ENCODE measurements at regions not wholly inside any gene's neighbourhood (a gene's known extent, or its start where the extent isn't known, plus 50 kb on each side); places are given as distances from the start of the nearest gene placed in this dataset.

DNA sequence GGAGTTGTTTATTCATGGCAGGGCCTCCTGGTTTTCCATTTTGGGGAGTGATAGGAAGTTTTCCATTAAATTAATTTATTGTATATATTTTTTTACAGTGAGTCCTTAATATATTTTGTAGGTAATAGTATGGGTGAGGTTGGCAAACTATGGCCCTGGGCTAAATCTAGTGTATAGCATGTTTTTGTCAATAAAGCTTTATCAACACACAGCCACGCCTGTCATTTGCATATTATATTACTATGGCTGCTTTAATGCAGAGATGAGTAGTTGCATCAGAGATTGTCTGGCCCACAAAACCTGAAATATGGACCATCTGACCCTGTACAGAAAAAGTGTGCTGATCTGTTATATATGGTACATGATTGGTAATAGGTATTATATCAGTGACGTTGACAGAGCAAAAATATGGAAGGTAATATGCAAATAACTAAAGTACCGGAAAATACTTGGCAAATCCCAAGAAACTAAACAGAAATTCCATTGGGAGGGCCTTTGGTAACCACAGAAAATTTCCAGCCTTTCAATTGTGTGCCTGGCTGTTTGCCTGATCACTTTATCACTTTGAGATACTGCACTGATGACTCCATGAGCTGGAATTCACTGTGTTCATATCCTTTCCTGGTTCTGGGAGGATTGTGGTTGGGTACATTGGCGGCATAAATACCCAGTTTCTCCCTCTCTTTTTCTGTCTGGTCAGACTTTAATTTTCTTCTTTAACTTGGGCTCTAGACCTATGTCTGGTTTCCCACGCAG lies 61.7 kb upstream of the RFLNA start:
- intact Hi-C loops (cut with micrococcal nuclease), result no loop called here
- Mint-ChIP-seq H3K27me3 (no peaks in the 10 kb centered on the region), H3K9me3 (ENCODE audit: insufficient read depth) (peaks cover 4% of the 10 kb centered on the region), H3K4me1 (no peaks in the 10 kb centered on the region), H3K27ac (no peak overlapping the region), H3K4me3 (no peak overlapping the region)
- Histone ChIP-seq H3K9me3 (ENCODE audit: control extremely low read depth in 1 of 3, control insufficient read depth in 2 of 3, insufficient read depth in 1 of 3, low read length in 2 of 3) (peaks cover 0 to 2% (median 0%) of the 10 kb centered on the region in 3 donors), H3K36me3 (replicated peaks in 1 of 2; ENCODE audit: control extremely low read depth in 1 of 2, control insufficient read depth in 1 of 2, extremely low read depth in 1 of 2, insufficient read depth in 2 of 2, low read length in 1 of 2) (no peaks in the 10 kb centered on the region), H3K27ac (ENCODE audit: low read length in 2 of 2) (no peak overlapping the region), H3K4me2 (replicated peaks; ENCODE audit: low read depth, low read length, poor library complexity, severe bottlenecking) (no peak overlapping the region), H3K27me3 (replicated peaks in 1 of 4; ENCODE audit: control extremely low read depth in 1 of 4, control insufficient read depth in 3 of 4, insufficient read depth in 4 of 4, low read length in 3 of 4) (no peaks in the 10 kb centered on the region), H4K20me1 (ENCODE audit: control insufficient read depth, insufficient read depth, low read length, poor library complexity, severe bottlenecking) (no peaks in the 10 kb centered on the region), H2AFZ (ENCODE audit: insufficient read depth, low read depth, low read length, poor library complexity, severe bottlenecking) (no peak overlapping the region), H3K79me2 (ENCODE audit: control insufficient read depth, insufficient read depth, low read length) (no peaks in the 10 kb centered on the region), H3K4me3 (ENCODE audit: control extremely low read depth in 1 of 5, extremely low read depth in 1 of 5, insufficient read depth in 1 of 5, low read depth in 2 of 5, low read length in 4 of 5) (no peak overlapping the region), H3K4me1 (ENCODE audit: control insufficient read depth in 2 of 2, insufficient read depth in 2 of 2, low read length in 2 of 2) (no peaks in the 10 kb centered on the region), H3K9ac (ENCODE audit: low read length) (no peak overlapping the region)
- CTCF ChIA-PET, result no interaction called here
- TF ChIP-seq, protein P1, sequence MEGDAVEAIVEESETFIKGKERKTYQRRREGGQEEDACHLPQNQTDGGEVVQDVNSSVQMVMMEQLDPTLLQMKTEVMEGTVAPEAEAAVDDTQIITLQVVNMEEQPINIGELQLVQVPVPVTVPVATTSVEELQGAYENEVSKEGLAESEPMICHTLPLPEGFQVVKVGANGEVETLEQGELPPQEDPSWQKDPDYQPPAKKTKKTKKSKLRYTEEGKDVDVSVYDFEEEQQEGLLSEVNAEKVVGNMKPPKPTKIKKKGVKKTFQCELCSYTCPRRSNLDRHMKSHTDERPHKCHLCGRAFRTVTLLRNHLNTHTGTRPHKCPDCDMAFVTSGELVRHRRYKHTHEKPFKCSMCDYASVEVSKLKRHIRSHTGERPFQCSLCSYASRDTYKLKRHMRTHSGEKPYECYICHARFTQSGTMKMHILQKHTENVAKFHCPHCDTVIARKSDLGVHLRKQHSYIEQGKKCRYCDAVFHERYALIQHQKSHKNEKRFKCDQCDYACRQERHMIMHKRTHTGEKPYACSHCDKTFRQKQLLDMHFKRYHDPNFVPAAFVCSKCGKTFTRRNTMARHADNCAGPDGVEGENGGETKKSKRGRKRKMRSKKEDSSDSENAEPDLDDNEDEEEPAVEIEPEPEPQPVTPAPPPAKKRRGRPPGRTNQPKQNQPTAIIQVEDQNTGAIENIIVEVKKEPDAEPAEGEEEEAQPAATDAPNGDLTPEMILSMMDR (IDR thresholded peaks at IDR 0.05), result no peak
- no peak for TF ChIP-seq EZH2 (IDR thresholded peaks at IDR 0.05; ENCODE audit: borderline replicate concordance, insufficient read depth, low read depth, low read length, poor library complexity, severe bottlenecking)
- DNase-seq (no peak), ATAC-seq (ENCODE audit: low read depth) (no peak)
- POLR2A ChIA-PET, result no interaction called here
- 94% methylated on average over 3 of the region's 5 CpGs for WGBS (ENCODE audit: insufficient coverage)

- Histone ChIP-seq H3K9me3 (ENCODE audit: control extremely low read depth in 1 of 3, control insufficient read depth in 2 of 3, insufficient read depth in 1 of 3, low read length in 2 of 3) (peaks cover 0 to 2% (median 0%) of the 10 kb centered on the region in 3 donors), H3K4me1 (ENCODE audit: control insufficient read depth in 2 of 2, insufficient read depth in 2 of 2, low read length in 2 of 2) (no peaks in the 10 kb centered on the region), H3K36me3 (replicated peaks in 1 of 2; ENCODE audit: control extremely low read depth in 1 of 2, control insufficient read depth in 1 of 2, extremely low read depth in 1 of 2, insufficient read depth in 2 of 2, low read length in 1 of 2) (no peaks in the 10 kb centered on the region), H3K27ac (ENCODE audit: low read length in 2 of 2) (no peak overlapping the region), H3K79me2 (ENCODE audit: control insufficient read depth, insufficient read depth, low read length) (no peaks in the 10 kb centered on the region), H3K9ac (ENCODE audit: low read length) (no peak overlapping the region), H3K4me2 (replicated peaks; ENCODE audit: low read depth, low read length, poor library complexity, severe bottlenecking) (no peak overlapping the region), H3K4me3 (ENCODE audit: control extremely low read depth in 1 of 5, extremely low read depth in 1 of 5, insufficient read depth in 1 of 5, low read depth in 2 of 5, low read length in 4 of 5) (no peak overlapping the region), H3K27me3 (replicated peaks in 1 of 4; ENCODE audit: control extremely low read depth in 1 of 4, control insufficient read depth in 3 of 4, insufficient read depth in 4 of 4, low read length in 3 of 4) (no peaks in the 10 kb centered on the region), H2AFZ (ENCODE audit: insufficient read depth, low read depth, low read length, poor library complexity, severe bottlenecking) (no peak overlapping the region), H4K20me1 (ENCODE audit: control insufficient read depth, insufficient read depth, low read length, poor library complexity, severe bottlenecking) (no peaks in the 10 kb centered on the region)
- ChIA-PET POLR2A (no interaction called here), CTCF (no interaction called here)
- H3K27me3 Mint-ChIP-seq, result peaks cover 3% of the 10 kb centered on the region
- WGBS (ENCODE audit: insufficient coverage), result 90% methylated on average over 7 of the region's 8 CpGs
- TF ChIP-seq, protein P1 (IDR thresholded peaks at IDR 0.05), result no peak
- no peak for TF ChIP-seq EZH2 (IDR thresholded peaks at IDR 0.05; ENCODE audit: borderline replicate concordance, insufficient read depth, low read depth, low read length, poor library complexity, severe bottlenecking)
- no peak overlapping the region for H3K27ac Mint-ChIP-seq
- DNase-seq (no peak), ATAC-seq (ENCODE audit: low read depth) (no peak)
- H3K9me3 Mint-ChIP-seq (ENCODE audit: insufficient read depth), result peaks cover 4% of the 10 kb centered on the region
- H3K4me3 Mint-ChIP-seq, result no peak overlapping the region
- intact Hi-C loops (cut with micrococcal nuclease), result no loop called here
- no peaks in the 10 kb centered on the region for H3K4me1 Mint-ChIP-seq
Observed at GRCh38 chr12:124233846-124234640, 60.9 kb upstream of the RFLNA start.

All from B cell (primary cell).